ENCODE measurements at regions not wholly inside any gene's neighbourhood (a gene's known extent, or its start where the extent isn't known, plus 50 kb on each side); places are given as distances from the start of the nearest gene placed in this dataset.
A peak's percentile ranks its signal among the peaks of the same experiment; 100 is the strongest.
"Not testable (repeated sequence)": the region's sequence is repeated elsewhere in the genome, so short reads cannot be mapped to it uniquely, and the experiment has no call there.

- FAIRE-seq = not testable (repeated sequence)
Observed at GRCh38 chrX:79026742-79027141, 81.6 kb downstream of the P2RY10 start.

- FAIRE-seq = no peak
Observed at GRCh38 chrX:79035421-79035820, 90.2 kb downstream of the P2RY10 start.

GRCh38 chrX:79036157-79036880 is 91.1 kb downstream of the P2RY10 start:
- no peak for FAIRE-seq

GRCh38 chrX:79065696-79066095 is 78.8 kb upstream of the GPR174 start:
- no peak for FAIRE-seq

GRCh38 chrX:79078114-79078513 is 66.4 kb upstream of the GPR174 start:
- FAIRE-seq = no peak

GRCh38 chrX:79079477-79079876 is 65.0 kb upstream of the GPR174 start:
- FAIRE-seq = peak; percentile 93

- no peak for FAIRE-seq
Observed at GRCh38 chrX:79080141-79080540, 64.3 kb upstream of the GPR174 start.

- FAIRE-seq = peak; percentile 97
Observed at GRCh38 chrX:79081895-79082512, 62.5 kb upstream of the GPR174 start.

- no peak for FAIRE-seq
Observed at GRCh38 chrX:79082899-79083298, 61.6 kb upstream of the GPR174 start.

- no peak for FAIRE-seq
Observed at GRCh38 chrX:79084923-79085322, 59.6 kb upstream of the GPR174 start.

GRCh38 chrX:79089896-79090584 is 54.4 kb upstream of the GPR174 start:
- no peak for FAIRE-seq

- no peak for FAIRE-seq
Observed at GRCh38 chrX:79094075-79094832, 50.2 kb upstream of the GPR174 start.

Data from islet of Langerhans (tissue), 1 donor.